H9 (cell line): ENCODE measurements at regions not wholly inside any gene's neighbourhood (a gene's known extent, or its start where the extent isn't known, plus 50 kb on each side); places are given as distances from the start of the nearest gene placed in this dataset.

Source experiments
- DNase-seq: peaks from one replicate; pipeline ENCODE4 v3.0.0-alpha.2; 2017
- H2AFZ ChIP-seq: one replicate; pipeline ENCODE4 v1.6.1; 2013; ENCODE audit warnings: mild to moderate bottlenecking, low read length, control low read depth, moderate library complexity
- H2AK5ac ChIP-seq: 2 replicates; pipeline ENCODE4 v1.6.1; 2013; ENCODE audit warnings: low read length, control low read depth, mixed read lengths; ENCODE audit not compliant: insufficient read length
- H2BK120ac ChIP-seq: one replicate; pipeline ENCODE4 v1.6.1; 2013; ENCODE audit warnings: low read depth, mild to moderate bottlenecking, low read length, control low read depth, inconsistent platforms; ENCODE audit not compliant: poor library complexity, severe bottlenecking
- H2BK12ac ChIP-seq: 2 replicates; pipeline ENCODE4 v1.6.1; 2013; ENCODE audit warnings: low read length, control low read depth, mixed read lengths, low read depth; ENCODE audit not compliant: insufficient read length
- H2BK15ac ChIP-seq: 2 replicates; pipeline ENCODE4 v1.6.1; 2013; ENCODE audit warnings: low read depth, low read length, control low read depth
- H2BK20ac ChIP-seq: one replicate; pipeline ENCODE4 v1.6.1; 2013; ENCODE audit warnings: low read depth, mild to moderate bottlenecking, low read length, control low read depth, inconsistent platforms; ENCODE audit not compliant: poor library complexity, severe bottlenecking
- H2BK5ac ChIP-seq: 2 replicates; pipeline ENCODE4 v1.6.1; 2013; ENCODE audit warnings: low read length, control low read depth, mixed read lengths; ENCODE audit not compliant: insufficient read length
- H3K14ac ChIP-seq: 2 replicates; pipeline ENCODE4 v1.6.1; 2013; ENCODE audit warnings: low read length, control low read depth; ENCODE audit not compliant: insufficient read depth
- H3K18ac ChIP-seq: 2 replicates; pipeline ENCODE4 v1.6.1; 2013; ENCODE audit warnings: low read depth, mild to moderate bottlenecking, mixed read lengths, low read length, control low read depth; ENCODE audit not compliant: insufficient read length
- H3K23ac ChIP-seq: 2 replicates; pipeline ENCODE4 v1.6.1; 2013; ENCODE audit warnings: low read length, control low read depth, mixed read lengths, low read depth; ENCODE audit not compliant: insufficient read length
- H3K23me2 ChIP-seq: 2 replicates; pipeline ENCODE4 v1.6.1; 2013; ENCODE audit warnings: low read depth, mild to moderate bottlenecking, mixed read lengths, low read length, control low read depth; ENCODE audit not compliant: insufficient read length, poor library complexity, severe bottlenecking
- H3K27ac ChIP-seq: 2 replicates; pipeline ENCODE4 v1.5.1; 2013; ENCODE audit warnings: low read length, control low read depth, mixed read lengths, low read depth; ENCODE audit not compliant: insufficient read length
- H3K27me3 ChIP-seq: 2 replicates; pipeline ENCODE4 v1.6.1; 2013; ENCODE audit warnings: low read length, control low read depth, inconsistent platforms; ENCODE audit not compliant: insufficient read depth
- H3K4ac ChIP-seq: 2 replicates; pipeline ENCODE4 v1.6.1; 2013; ENCODE audit warnings: low read depth, mild to moderate bottlenecking, control low read depth, inconsistent platforms, low read length, moderate library complexity
- H3K4me1 ChIP-seq: 2 replicates; pipeline ENCODE4 v1.6.1; 2013; ENCODE audit warnings: low read length, control low read depth, inconsistent platforms; ENCODE audit not compliant: insufficient read depth
- H3K4me2 ChIP-seq: 2 replicates; pipeline ENCODE4 v1.6.1; 2013; ENCODE audit warnings: low read length, control low read depth, mixed read lengths; ENCODE audit not compliant: insufficient read length, insufficient read depth
- H3K56ac ChIP-seq: 2 replicates; pipeline ENCODE4 v1.6.1; 2013; ENCODE audit warnings: low read depth, mild to moderate bottlenecking, mixed read lengths, low read length, control low read depth; ENCODE audit not compliant: insufficient read length
- H3K79me1 ChIP-seq: 2 replicates; pipeline ENCODE4 v1.6.1; 2013; ENCODE audit warnings: low read depth, mild to moderate bottlenecking, moderate library complexity, low read length, control low read depth, inconsistent platforms; ENCODE audit not compliant: insufficient read depth, poor library complexity, severe bottlenecking
- H3K79me2 ChIP-seq: 2 replicates; pipeline ENCODE4 v1.6.1; 2013; ENCODE audit warnings: low read length, control low read depth, inconsistent platforms; ENCODE audit not compliant: insufficient read depth
- H3K9ac ChIP-seq: 2 replicates; pipeline ENCODE4 v1.6.1; 2013; ENCODE audit warnings: low read length, control low read depth, mixed read lengths; ENCODE audit not compliant: insufficient read length; ENCODE audit errors: extremely low read depth
- H3K9me3 ChIP-seq: one replicate; pipeline ENCODE4 v1.6.1; 2013; ENCODE audit warnings: low read depth, low read length, inconsistent platforms; ENCODE audit not compliant: control insufficient read depth
- H3T11ph ChIP-seq: one replicate; pipeline ENCODE4 v1.6.1; 2013; ENCODE audit warnings: mild to moderate bottlenecking, low read length, control low read depth, inconsistent platforms
- H4K20me1 ChIP-seq: one replicate; pipeline ENCODE4 v1.6.1; 2013; ENCODE audit not compliant: control insufficient read depth, insufficient read length, insufficient read depth
- H4K5ac ChIP-seq: 2 replicates; pipeline ENCODE4 v1.6.1; 2013; ENCODE audit warnings: low read depth, mild to moderate bottlenecking, mixed read lengths, low read length, control low read depth; ENCODE audit not compliant: insufficient read length
- H4K8ac ChIP-seq: replicated peaks from 2 replicates; pipeline ENCODE4 v1.6.1; 2013; ENCODE audit warnings: low read length, control low read depth, mixed read lengths, low read depth; ENCODE audit not compliant: insufficient read length
- H4K91ac ChIP-seq: 2 replicates; pipeline ENCODE4 v1.6.1; 2013; ENCODE audit warnings: low read depth, mild to moderate bottlenecking, moderate library complexity, mixed read lengths, low read length, control low read depth; ENCODE audit not compliant: insufficient read length
- H3K27ac Mint-ChIP-seq, 3 experiments: 2 replicates in 2 of 3; 3 replicates in 1 of 3; pipeline ENCODE4 v1.8.0; 2020 to 2021; ENCODE audit warnings: mixed read lengths in 3 of 3, mild to moderate bottlenecking in 1 of 3, moderate library complexity in 1 of 3
- H3K27me3 Mint-ChIP-seq: 2 replicates; pipeline ENCODE4 v1.8.0; 2021; ENCODE audit warnings: low read depth, mild to moderate bottlenecking, moderate library complexity, mixed read lengths
- H3K36me3 Mint-ChIP-seq, 3 experiments: 2 replicates in 2 of 3; 3 replicates in 1 of 3; pipeline ENCODE4 v1.8.0; 2020 to 2021; ENCODE audit warnings: low read depth in 3 of 3, mixed read lengths in 3 of 3; ENCODE audit not compliant: insufficient read depth in 1 of 3
- H3K4me1 Mint-ChIP-seq, 2 experiments: 2 replicates each; pipeline ENCODE4 v1.8.0; 2020; ENCODE audit warnings: mixed read lengths in 2 of 2
- H3K4me3 Mint-ChIP-seq, 2 experiments: 2 replicates in 1 of 2; 3 replicates in 1 of 2; pipeline ENCODE4 v1.8.0; 2020 to 2021; ENCODE audit warnings: mild to moderate bottlenecking in 2 of 2, mixed read lengths in 2 of 2, moderate library complexity in 1 of 2
- H3K9me3 Mint-ChIP-seq, 2 experiments: 2 replicates in 1 of 2; 3 replicates in 1 of 2; pipeline ENCODE4 v1.8.0; 2020; ENCODE audit warnings: mild to moderate bottlenecking in 2 of 2, mixed read lengths in 2 of 2, moderate library complexity in 1 of 2
- TF ChIP-seq, protein P1 (sequence below): fragments of 200-600 bp; sonication (generic); conservative IDR thresholded peaks from 3 replicates; pipeline ENCODE4 v1.8.0; 2021; ENCODE audit warnings: antibody characterized with exemption, mild to moderate bottlenecking

DNA sequence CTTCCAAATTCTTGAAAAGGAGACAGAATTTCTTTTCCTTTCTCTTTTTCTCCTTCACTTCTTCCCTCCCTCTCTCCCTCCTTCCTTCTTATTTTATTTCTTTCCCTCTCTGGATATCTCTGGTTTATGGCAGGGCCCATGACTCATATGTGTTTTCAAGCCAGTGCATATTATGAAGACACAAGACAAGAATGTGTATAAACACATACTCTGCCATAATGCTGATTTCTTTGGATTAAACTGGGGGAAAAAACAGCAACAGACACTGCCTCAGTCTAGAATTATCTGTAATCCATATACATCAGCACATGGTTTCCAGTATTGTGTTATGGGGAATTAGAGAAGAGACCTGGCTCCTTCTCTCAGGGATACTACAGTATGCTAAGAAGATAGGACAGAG is 82.8 kb upstream of the CPO start:
- Histone ChIP-seq H3K4me1 (peaks cover 4% of the 10 kb centered on the region), H3K9me3 (no peaks in the 10 kb centered on the region), H3K9ac (no peak overlapping the region), H3K23me2 (no peaks in the 10 kb centered on the region), H2BK20ac (no peak overlapping the region), H2AFZ (no peak overlapping the region), H2AK5ac (no peak overlapping the region), H4K5ac (no peak overlapping the region), H4K20me1 (no peaks in the 10 kb centered on the region), H3K23ac (no peak overlapping the region), H2BK12ac (no peak overlapping the region), H3K27me3 (no peaks in the 10 kb centered on the region), H2BK15ac (no peak overlapping the region), H4K8ac (no peak overlapping the region), H3K4me2 (no peak overlapping the region), H3K56ac (no peak overlapping the region), H2BK120ac (no peak overlapping the region), H3K14ac (no peak overlapping the region), H3K4ac (no peak overlapping the region), H3K27ac (no peak overlapping the region), H3T11ph (no peak overlapping the region), H3K79me2 (no peaks in the 10 kb centered on the region), H2BK5ac (no peak overlapping the region), H4K91ac (no peak overlapping the region), H3K79me1 (no peaks in the 10 kb centered on the region), H3K18ac (no peak overlapping the region)
- no peak overlapping the region for H3K27ac Mint-ChIP-seq
- DNase-seq, result no peak
- TF ChIP-seq, protein P1, sequence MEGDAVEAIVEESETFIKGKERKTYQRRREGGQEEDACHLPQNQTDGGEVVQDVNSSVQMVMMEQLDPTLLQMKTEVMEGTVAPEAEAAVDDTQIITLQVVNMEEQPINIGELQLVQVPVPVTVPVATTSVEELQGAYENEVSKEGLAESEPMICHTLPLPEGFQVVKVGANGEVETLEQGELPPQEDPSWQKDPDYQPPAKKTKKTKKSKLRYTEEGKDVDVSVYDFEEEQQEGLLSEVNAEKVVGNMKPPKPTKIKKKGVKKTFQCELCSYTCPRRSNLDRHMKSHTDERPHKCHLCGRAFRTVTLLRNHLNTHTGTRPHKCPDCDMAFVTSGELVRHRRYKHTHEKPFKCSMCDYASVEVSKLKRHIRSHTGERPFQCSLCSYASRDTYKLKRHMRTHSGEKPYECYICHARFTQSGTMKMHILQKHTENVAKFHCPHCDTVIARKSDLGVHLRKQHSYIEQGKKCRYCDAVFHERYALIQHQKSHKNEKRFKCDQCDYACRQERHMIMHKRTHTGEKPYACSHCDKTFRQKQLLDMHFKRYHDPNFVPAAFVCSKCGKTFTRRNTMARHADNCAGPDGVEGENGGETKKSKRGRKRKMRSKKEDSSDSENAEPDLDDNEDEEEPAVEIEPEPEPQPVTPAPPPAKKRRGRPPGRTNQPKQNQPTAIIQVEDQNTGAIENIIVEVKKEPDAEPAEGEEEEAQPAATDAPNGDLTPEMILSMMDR, result no peak
- no peaks in the 10 kb centered on the region for H3K27me3 Mint-ChIP-seq
- H3K4me1 Mint-ChIP-seq, result peaks cover 13 to 20% of the 10 kb centered on the region in 2 experiments
- H3K4me3 Mint-ChIP-seq, result no peak overlapping the region
- peaks cover 0 to 2% (median 0%) of the 10 kb centered on the region in 3 experiments; a peak in 2 of 7 replicates for H3K36me3 Mint-ChIP-seq
- H3K9me3 Mint-ChIP-seq, result peaks cover 0 to 2% of the 10 kb centered on the region in 2 experiments; a peak in 1 of 5 replicates
